ENCODE measurements at regions not wholly inside any gene's neighbourhood (a gene's known extent, or its start where the extent isn't known, plus 50 kb on each side); places are given as distances from the start of the nearest gene placed in this dataset.
"Not testable (repeated sequence)": the region's sequence is repeated elsewhere in the genome, so short reads cannot be mapped to it uniquely, and the experiment has no call there.

DNA sequence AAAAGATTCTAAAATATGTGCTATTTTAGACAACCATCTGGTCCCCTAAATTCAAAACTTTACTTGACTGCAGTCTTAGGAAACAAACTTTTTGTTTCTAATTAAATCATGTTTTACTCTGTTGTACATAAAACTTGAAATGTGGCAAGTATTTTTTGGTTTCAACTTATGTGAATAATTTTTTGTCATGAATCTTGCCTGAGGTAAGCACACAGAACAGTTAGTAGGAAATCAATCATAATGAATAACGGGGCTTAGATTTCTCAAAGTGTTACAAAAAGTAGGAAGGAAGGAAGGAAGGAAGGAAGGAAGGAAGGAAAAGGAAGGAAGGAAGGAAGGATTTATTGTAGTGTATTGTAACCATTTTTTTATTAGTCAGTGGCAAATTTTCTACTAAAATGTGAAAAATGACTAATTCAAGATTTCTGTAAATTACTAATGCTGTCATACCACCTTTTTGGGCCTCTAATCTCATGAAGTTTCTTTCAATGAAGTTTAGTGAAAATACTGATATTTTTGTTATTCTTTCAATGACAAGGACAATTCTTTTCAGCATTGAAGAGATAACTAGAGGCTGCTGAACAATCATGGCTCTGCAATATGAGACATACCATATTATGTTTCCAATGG, 1689.2 kb downstream of the OTOL1 start:
- no peak for DNase-seq (ENCODE audit: low read depth)
- TF ChIP-seq, protein P1, sequence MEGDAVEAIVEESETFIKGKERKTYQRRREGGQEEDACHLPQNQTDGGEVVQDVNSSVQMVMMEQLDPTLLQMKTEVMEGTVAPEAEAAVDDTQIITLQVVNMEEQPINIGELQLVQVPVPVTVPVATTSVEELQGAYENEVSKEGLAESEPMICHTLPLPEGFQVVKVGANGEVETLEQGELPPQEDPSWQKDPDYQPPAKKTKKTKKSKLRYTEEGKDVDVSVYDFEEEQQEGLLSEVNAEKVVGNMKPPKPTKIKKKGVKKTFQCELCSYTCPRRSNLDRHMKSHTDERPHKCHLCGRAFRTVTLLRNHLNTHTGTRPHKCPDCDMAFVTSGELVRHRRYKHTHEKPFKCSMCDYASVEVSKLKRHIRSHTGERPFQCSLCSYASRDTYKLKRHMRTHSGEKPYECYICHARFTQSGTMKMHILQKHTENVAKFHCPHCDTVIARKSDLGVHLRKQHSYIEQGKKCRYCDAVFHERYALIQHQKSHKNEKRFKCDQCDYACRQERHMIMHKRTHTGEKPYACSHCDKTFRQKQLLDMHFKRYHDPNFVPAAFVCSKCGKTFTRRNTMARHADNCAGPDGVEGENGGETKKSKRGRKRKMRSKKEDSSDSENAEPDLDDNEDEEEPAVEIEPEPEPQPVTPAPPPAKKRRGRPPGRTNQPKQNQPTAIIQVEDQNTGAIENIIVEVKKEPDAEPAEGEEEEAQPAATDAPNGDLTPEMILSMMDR (IDR thresholded peaks at IDR 0.05; ENCODE audit: low read depth, low read length, missing control alignments) = no peak
- no peak overlapping the region for H3K4me3 ChIP-seq (ENCODE audit: low read depth, low read length)

DNA sequence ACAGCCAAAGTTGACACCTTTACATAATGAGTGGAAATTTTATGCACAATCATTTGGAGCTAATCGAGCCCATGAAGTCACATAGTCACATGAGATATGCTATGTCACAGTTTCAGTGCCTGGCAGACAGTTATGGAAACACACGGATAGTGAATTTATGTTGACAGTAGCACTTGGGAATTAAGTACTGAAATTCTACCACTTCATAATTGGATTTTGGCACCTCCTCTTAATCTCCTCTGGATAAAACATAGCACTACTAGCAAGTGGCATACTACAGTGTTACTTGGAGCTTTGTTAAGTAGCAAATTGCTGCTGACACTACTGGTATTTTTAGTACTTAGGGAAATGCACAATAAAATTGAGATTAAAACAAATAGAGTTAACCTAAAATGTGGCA, 1679.4 kb downstream of the OTOL1 start:
- H3K4me3 ChIP-seq (ENCODE audit: low read depth, low read length) = no peak overlapping the region
- TF ChIP-seq, protein P1 (IDR thresholded peaks at IDR 0.05; ENCODE audit: low read depth, low read length, missing control alignments) = no peak
- no peak for DNase-seq (ENCODE audit: low read depth)

DNA sequence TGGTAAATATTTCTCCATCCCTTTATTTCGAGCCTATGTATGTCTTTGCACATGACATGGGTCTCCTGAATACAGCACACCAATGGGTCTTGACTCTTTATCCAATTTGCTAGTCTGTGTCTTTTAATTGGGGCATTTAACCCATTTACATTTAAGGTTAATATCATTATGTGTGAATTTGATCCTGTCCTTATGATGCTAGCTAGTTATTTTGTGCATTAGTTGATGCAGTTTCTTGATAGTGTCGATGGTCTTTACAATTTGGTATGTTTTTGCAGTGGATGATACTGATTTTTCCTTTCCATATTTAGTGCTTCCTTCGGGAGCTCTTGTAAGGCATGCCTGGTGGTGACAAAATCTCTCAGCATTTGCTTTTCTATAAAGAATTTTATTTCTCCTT, 1675.9 kb downstream of the OTOL1 start:
- not testable (repeated sequence) for H3K4me3 ChIP-seq (ENCODE audit: low read depth, low read length); DNase-seq (ENCODE audit: low read depth)

DNA sequence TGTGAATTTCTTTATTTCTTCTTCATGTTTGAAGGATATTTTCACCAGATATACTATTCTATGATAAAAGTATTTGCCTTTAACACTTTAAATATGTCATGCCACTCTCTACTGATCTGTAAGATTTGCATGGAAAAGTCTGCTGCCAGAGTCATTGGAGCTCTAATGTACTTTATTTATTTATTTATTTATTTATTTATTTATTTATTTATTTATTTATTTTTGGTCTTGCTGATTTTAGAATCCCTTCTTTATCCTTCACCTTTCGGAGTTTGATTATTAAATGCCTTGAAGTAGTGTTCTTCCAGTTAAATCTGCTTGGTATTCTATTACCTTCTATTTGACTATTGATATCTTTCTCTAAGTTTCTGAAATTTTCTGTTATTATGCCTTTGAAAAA, 1669.6 kb downstream of the OTOL1 start:
- DNase-seq (ENCODE audit: low read depth) = no peak
- TF ChIP-seq, protein P1 (IDR thresholded peaks at IDR 0.05; ENCODE audit: low read depth, low read length, missing control alignments) = no peak
- no peak overlapping the region for H3K4me3 ChIP-seq (ENCODE audit: low read depth, low read length)

DNA sequence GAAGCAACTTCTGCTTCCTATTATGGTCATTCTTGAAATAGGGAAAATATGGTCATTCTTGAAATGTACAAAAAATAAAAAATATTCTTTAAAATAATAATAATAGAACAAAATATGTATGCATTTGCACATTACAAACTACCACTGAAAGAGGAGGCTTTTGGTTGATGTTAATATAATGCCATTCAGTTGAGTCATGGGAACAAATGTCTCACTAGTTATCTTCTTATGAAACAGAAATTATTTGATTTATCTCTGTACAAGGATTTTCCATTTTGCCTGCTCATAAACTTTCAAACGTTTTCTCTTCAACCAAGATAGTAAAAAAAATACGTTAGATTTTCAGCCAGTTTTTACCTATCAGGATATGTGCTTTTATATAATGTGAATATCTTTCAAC, 1662.7 kb downstream of the OTOL1 start:
- no peak for DNase-seq (ENCODE audit: low read depth)
- no peak overlapping the region for H3K4me3 ChIP-seq (ENCODE audit: low read depth, low read length)
- TF ChIP-seq, protein P1 (IDR thresholded peaks at IDR 0.05; ENCODE audit: low read depth, low read length, missing control alignments) = no peak

DNA sequence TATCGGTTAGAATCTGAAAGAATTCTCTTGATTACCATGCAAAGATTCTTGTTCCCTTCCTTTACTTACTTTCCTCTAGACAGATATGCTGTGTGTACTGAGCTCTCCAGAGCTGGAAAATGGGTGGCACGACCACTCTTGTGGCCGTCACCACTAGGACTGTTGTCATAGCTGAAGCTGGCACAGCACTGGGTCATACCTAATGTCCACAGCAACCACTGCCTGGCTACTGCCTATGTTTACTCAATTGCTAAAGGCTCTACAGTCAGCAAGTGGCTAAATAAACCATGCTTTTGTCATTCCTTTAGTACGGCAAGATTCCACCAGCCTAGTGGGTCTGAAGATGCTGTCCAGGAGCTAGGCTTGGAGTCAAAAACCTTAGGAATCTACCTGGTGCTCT, 1643.0 kb downstream of the OTOL1 start:
- H3K4me3 ChIP-seq (ENCODE audit: low read depth, low read length) = no peak overlapping the region
- no peak for DNase-seq (ENCODE audit: low read depth)
- TF ChIP-seq, protein P1 (IDR thresholded peaks at IDR 0.05; ENCODE audit: low read depth, low read length, missing control alignments) = no peak

DNA sequence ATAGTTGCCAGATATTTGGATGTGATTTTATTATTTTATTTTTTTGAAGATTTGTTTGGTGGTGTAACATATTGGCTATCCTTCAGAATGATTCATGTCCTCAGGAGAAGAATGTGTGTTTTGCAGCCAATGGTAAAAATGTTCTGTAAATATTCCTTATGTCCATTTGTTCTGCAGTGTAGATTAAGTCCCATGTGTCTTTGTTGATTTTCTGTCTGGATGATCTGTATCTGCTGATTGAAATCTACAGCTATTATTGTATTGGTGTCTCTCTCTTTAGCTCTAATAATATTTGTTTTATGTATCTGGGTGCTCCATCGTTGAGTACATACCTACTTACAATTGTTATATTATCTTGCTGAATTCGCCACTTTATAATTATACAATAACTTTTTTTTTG, 1641.7 kb downstream of the OTOL1 start:
- TF ChIP-seq, protein P1 (IDR thresholded peaks at IDR 0.05; ENCODE audit: low read depth, low read length, missing control alignments) = no peak
- H3K4me3 ChIP-seq (ENCODE audit: low read depth, low read length) = no peak overlapping the region
- DNase-seq (ENCODE audit: low read depth) = no peak

Data from GM12864 (cell line).